ENCODE measurements at regions not wholly inside any gene's neighbourhood (a gene's known extent, or its start where the extent isn't known, plus 50 kb on each side); places are given as distances from the start of the nearest gene placed in this dataset.

DNA sequence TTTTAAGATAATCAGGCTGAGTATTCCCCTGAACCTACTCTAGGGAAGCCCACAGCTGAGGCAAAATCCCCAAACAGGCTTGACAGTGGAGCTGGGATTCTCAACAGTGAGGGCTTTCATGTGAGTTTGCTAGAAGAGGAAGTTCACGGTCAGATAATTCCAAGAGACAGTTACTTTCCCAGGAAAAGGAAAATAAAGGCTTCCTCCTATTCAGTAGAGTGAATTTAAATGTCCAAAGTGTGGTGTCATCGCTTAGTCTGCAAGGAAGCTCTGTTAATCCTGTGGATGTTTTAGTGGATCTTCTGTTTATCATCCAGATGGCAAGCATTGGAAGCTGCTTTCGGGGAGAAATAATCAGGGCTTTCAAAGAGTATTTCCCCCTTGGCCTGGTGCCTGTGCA is 119.8 kb downstream of the RPIA start:
- CTCF ChIA-PET = no interaction called here
- DNase-seq (ENCODE audit: low read depth, low spot score) = no peak
- POLR2A ChIA-PET = no interaction called here
- TF ChIP-seq, protein P1, sequence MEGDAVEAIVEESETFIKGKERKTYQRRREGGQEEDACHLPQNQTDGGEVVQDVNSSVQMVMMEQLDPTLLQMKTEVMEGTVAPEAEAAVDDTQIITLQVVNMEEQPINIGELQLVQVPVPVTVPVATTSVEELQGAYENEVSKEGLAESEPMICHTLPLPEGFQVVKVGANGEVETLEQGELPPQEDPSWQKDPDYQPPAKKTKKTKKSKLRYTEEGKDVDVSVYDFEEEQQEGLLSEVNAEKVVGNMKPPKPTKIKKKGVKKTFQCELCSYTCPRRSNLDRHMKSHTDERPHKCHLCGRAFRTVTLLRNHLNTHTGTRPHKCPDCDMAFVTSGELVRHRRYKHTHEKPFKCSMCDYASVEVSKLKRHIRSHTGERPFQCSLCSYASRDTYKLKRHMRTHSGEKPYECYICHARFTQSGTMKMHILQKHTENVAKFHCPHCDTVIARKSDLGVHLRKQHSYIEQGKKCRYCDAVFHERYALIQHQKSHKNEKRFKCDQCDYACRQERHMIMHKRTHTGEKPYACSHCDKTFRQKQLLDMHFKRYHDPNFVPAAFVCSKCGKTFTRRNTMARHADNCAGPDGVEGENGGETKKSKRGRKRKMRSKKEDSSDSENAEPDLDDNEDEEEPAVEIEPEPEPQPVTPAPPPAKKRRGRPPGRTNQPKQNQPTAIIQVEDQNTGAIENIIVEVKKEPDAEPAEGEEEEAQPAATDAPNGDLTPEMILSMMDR (IDR thresholded peaks at IDR 0.05; ENCODE audit: insufficient read depth, low read length, missing control alignments) = no peak
- H3K4me3 ChIP-seq (ENCODE audit: low read depth, low read length) = no peak overlapping the region

DNA sequence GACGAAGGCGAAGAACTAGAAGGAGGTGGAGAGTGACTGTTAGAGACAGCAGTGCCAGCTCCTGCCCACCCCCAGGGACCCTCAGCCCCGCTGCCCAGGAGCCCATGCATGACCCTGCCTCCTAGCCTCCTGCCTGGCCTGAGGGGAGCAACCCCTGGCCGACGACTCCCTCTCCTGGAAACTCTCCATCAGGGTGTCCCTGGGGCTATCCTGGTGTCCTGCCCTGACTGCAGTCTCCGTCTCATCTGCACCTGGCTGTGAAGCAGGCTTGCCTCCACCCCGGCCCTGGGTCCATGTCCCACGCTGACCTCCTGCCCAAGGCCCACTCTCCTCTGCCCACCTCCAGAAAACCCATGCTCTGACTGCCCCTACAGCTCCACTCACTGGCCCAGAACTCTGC is 120.2 kb downstream of the RPIA start:
- no peak overlapping the region for H3K4me3 ChIP-seq (ENCODE audit: low read depth, low read length)
- TF ChIP-seq, protein P1 (IDR thresholded peaks at IDR 0.05; ENCODE audit: insufficient read depth, low read length, missing control alignments) = no peak
- DNase-seq (ENCODE audit: low read depth, low spot score) = no peak
- POLR2A ChIA-PET = no interaction called here
- CTCF ChIA-PET = no interaction called here

DNA sequence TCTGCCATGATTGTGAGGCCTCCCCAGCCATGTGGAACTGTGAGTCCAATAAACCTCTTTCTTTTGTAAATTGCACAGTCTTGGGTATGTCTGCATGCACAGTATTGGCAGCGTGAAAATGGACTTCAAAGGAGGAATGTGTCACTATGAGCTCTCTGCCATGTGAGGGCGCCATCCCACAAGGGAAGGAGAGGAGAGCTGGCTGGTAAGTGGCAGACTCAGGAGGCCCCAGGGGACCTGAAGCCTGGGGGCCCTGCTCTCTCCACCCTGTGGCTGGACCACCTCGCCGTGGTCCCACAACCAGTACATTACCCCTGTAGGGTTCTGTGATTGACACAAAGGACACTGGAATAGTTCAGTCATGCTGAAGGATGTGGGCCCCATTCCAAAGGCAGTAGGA is 122.1 kb downstream of the RPIA start:
- H3K4me3 ChIP-seq (ENCODE audit: low read depth, low read length) = no peak overlapping the region
- ChIA-PET POLR2A (no interaction called here), CTCF (no interaction called here)
- no peak for DNase-seq (ENCODE audit: low read depth, low spot score)
- TF ChIP-seq, protein P1 (IDR thresholded peaks at IDR 0.05; ENCODE audit: insufficient read depth, low read length, missing control alignments) = no peak

DNA sequence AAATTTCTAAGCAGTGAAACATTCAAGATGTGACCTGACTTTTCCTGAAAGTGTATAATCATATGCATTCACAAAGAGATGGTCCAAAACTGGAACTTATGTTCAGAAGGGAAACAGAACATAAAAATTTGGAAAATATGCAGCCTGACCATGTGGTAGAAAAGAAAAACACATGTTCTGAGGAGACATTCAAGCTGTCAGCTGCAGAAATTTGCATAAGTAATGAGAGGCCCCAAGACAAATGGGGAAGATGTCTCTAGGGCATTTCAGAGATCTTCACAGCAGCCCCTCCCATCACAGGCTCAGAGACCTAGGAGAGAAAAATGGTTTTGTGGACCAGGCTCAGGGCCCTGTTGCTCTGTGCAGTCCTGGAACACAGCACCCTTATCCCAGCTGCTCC is 123.8 kb downstream of the RPIA start:
- DNase-seq (ENCODE audit: low read depth, low spot score) = no peak
- H3K4me3 ChIP-seq (ENCODE audit: low read depth, low read length) = no peak overlapping the region
- POLR2A ChIA-PET = no interaction called here
- CTCF ChIA-PET = no interaction called here
- TF ChIP-seq, protein P1 (IDR thresholded peaks at IDR 0.05; ENCODE audit: insufficient read depth, low read length, missing control alignments) = no peak

- no peak overlapping the region for H3K4me3 ChIP-seq (ENCODE audit: low read depth, low read length)
- TF ChIP-seq, protein P1 (IDR thresholded peaks at IDR 0.05; ENCODE audit: insufficient read depth, low read length, missing control alignments) = no peak
- CTCF ChIA-PET = no interaction called here
- POLR2A ChIA-PET = no interaction called here
- DNase-seq (ENCODE audit: low read depth, low spot score) = no peak
Measured at GRCh38 chr2:88815697-88816096, 124.2 kb downstream of the RPIA start.

- ChIA-PET POLR2A (no interaction called here), CTCF (no interaction called here)
- TF ChIP-seq, protein P1 (IDR thresholded peaks at IDR 0.05; ENCODE audit: insufficient read depth, low read length, missing control alignments) = no peak
- no peak for DNase-seq (ENCODE audit: low read depth, low spot score)
- H3K4me3 ChIP-seq (ENCODE audit: low read depth, low read length) = no peak overlapping the region
Measured at GRCh38 chr2:88818381-88818780, 126.9 kb downstream of the RPIA start.

All from AG04449 (cell line).